GM13977 (cell line): ENCODE measurements at regions not wholly inside any gene's neighbourhood (a gene's known extent, or its start where the extent isn't known, plus 50 kb on each side); places are given as distances from the start of the nearest gene placed in this dataset.

Experiments used
- DNase-seq: peaks from one replicate; pipeline ENCODE4 v3.0.0; 2012; ENCODE audit warnings: low spot score
- CTCF ChIP-seq: IDR thresholded peaks from 2 replicates; pipeline ENCODE4 v1.5.1; 2012; ENCODE audit warnings: mild to moderate bottlenecking, control low read depth; ENCODE audit not compliant: insufficient read depth; ENCODE audit errors: extremely low read depth, missing control alignments
- in situ Hi-C: fragments of 300-500 bp; cut with MboI; formaldehyde crosslinking; loops from one replicate; pipeline ENCODE4 v1.12.0; 2022; ENCODE audit warnings: low sequenced_read_pairs, low pct_unique_long_range_greater_than_20kb, mixed read lengths, inconsistent platforms; ENCODE audit not compliant: unreplicated experiment

- in situ Hi-C loops = no loop called here
- TF ChIP-seq CTCF = no peak
- no peak for DNase-seq
These were observed 293.7 kb downstream of the BTBD3 start for GRCh38 chr20:12211361-12211760.

GRCh38 chr20:12217382-12217781 is 299.7 kb downstream of the BTBD3 start:
- no peak for TF ChIP-seq CTCF
- in situ Hi-C loops = no loop called here
- no peak for DNase-seq

- DNase-seq = no peak
- no peak for TF ChIP-seq CTCF
- in situ Hi-C loops = no loop called here
These were observed 302.1 kb downstream of the BTBD3 start for GRCh38 chr20:12219798-12220197.

GRCh38 chr20:12223057-12223456 is 305.4 kb downstream of the BTBD3 start:
- in situ Hi-C loops = no loop called here
- no peak for TF ChIP-seq CTCF
- no peak for DNase-seq

GRCh38 chr20:12225898-12226297 is 308.2 kb downstream of the BTBD3 start:
- DNase-seq = no peak
- in situ Hi-C loops = no loop called here
- TF ChIP-seq CTCF = no peak

- TF ChIP-seq CTCF = no peak
- in situ Hi-C loops = no loop called here
- no peak for DNase-seq
These were observed 312.2 kb downstream of the BTBD3 start for GRCh38 chr20:12229891-12230290.

GRCh38 chr20:12237772-12238171 is 320.1 kb downstream of the BTBD3 start:
- in situ Hi-C loops = no loop called here
- DNase-seq = no peak
- no peak for TF ChIP-seq CTCF
